SK-N-SH (cell line): ENCODE measurements at regions not wholly inside any gene's neighbourhood (a gene's known extent, or its start where the extent isn't known, plus 50 kb on each side); places are given as distances from the start of the nearest gene placed in this dataset.

Source experiments
- CTCF ChIA-PET: fragments of 300-600, 350-600 bp; formaldehyde crosslinking; extraction: SDS; loops from one replicate; lab custom pipeline; 2021; lab: Yijun Ruan, JAX
- POLR2A ChIA-PET: fragments of 350-600 bp; sonication (Branson Sonifier 250); formaldehyde crosslinking; extraction: SDS; loops from one replicate; lab custom pipeline; 2020; ENCODE audit warnings: antibody characterized with exemption, inconsistent platforms; lab: Yijun Ruan, JAX
- DNase-seq: peaks from one replicate; pipeline ENCODE4 v3.0.0; 2012
- H2AFZ ChIP-seq: fragments of 200-600 bp; sonication (generic); 2 replicates; pipeline ENCODE4 v1.8.1; 2016; ENCODE audit warnings: antibody characterized with exemption, mild to moderate bottlenecking, low read depth
- H3F3A ChIP-seq: fragments of 200-600 bp; sonication (generic); replicated peaks from 2 replicates; pipeline ENCODE3; 2016; ENCODE audit warnings: antibody characterized with exemption, mild to moderate bottlenecking; ENCODE audit not compliant: insufficient read depth
- H3K27ac ChIP-seq, 2 experiments: fragments of 200-500 bp in 1 of 2; fragments of 200-600 bp in 1 of 2; sonication (Bioruptor generic) in 1 of 2; sonication (generic), shearing (Covaris generic) in 1 of 2; 2 replicates each; pipeline versions ENCODE4 v1.5.1 to v1.6.1; 2014 to 2016; ENCODE audit warnings: low read depth in 2 of 2, inconsistent platforms in 1 of 2, low read length in 1 of 2, mild to moderate bottlenecking in 1 of 2, mixed read lengths in 1 of 2
- H3K27me3 ChIP-seq: fragments of 200-600 bp; sonication (generic), shearing (Covaris generic); 2 replicates; pipeline ENCODE4 v1.6.1; 2016; ENCODE audit warnings: mixed run types; ENCODE audit not compliant: insufficient read depth
- H3K36me3 ChIP-seq, 2 experiments: fragments of 200-500 bp in 1 of 2; fragments of 200-600 bp in 1 of 2; sonication (Bioruptor generic) in 1 of 2; sonication (generic) in 1 of 2; replicated peaks in 1 of 2; 2 replicates each; pipeline versions ENCODE3 to v1.5.1; 2014 to 2016; ENCODE audit warnings: low read length in 1 of 2, mild to moderate bottlenecking in 1 of 2; ENCODE audit not compliant: insufficient read depth in 2 of 2, control insufficient read depth in 1 of 2
- H3K4me1 ChIP-seq, 2 experiments: fragments of 200-500 bp in 1 of 2; fragments of 200-600 bp in 1 of 2; sonication (Bioruptor generic) in 1 of 2; sonication (generic), shearing (Covaris generic) in 1 of 2; 2 replicates each; pipeline versions ENCODE4 v1.5.1 to v1.6.1; 2014 to 2016; ENCODE audit warnings: low read depth in 1 of 2, low read length in 1 of 2, mixed run types in 1 of 2; ENCODE audit not compliant: insufficient read depth in 2 of 2, control insufficient read depth in 1 of 2
- H3K4me2 ChIP-seq: fragments of 200-600 bp; sonication (generic), shearing (Covaris generic); 2 replicates; pipeline ENCODE4 v1.6.1; 2017; ENCODE audit warnings: mixed run types
- H3K4me3 ChIP-seq, 2 experiments: fragments of 200-500 bp in 1 of 2; fragments of 200-600 bp in 1 of 2; sonication (Bioruptor generic) in 1 of 2; sonication (generic), shearing (Covaris generic) in 1 of 2; 2 replicates each; pipeline versions ENCODE4 v1.5.1 to v1.8.1; 2014 to 2016; ENCODE audit warnings: low read depth in 2 of 2, inconsistent platforms in 1 of 2, low read length in 1 of 2, mild to moderate bottlenecking in 1 of 2, mixed read lengths in 1 of 2, moderate library complexity in 1 of 2
- H3K79me2 ChIP-seq: fragments of 200-600 bp; sonication (generic); 2 replicates; pipeline ENCODE4 v1.8.1; 2017; ENCODE audit warnings: mild to moderate bottlenecking; ENCODE audit not compliant: insufficient read depth
- H3K9ac ChIP-seq: fragments of 200-600 bp; sonication (generic); 2 replicates; pipeline ENCODE4 v1.6.1; 2017; ENCODE audit warnings: mixed run types
- H3K9me2 ChIP-seq: fragments of 200-600 bp; sonication (generic); 2 replicates; pipeline ENCODE4 v1.6.1; 2017; ENCODE audit warnings: mixed run types
- H3K9me3 ChIP-seq: fragments of 200-600 bp; sonication (generic); 2 replicates; pipeline ENCODE4 v1.6.1; 2017; ENCODE audit warnings: mixed run types, mild to moderate bottlenecking, moderate library complexity
- H4K20me1 ChIP-seq: fragments of 200-600 bp; sonication (generic); 2 replicates; pipeline ENCODE4 v1.6.1; 2017; ENCODE audit warnings: mild to moderate bottlenecking, mixed run types; ENCODE audit not compliant: insufficient read depth
- EP300 ChIP-seq, 2 experiments: IDR thresholded peaks; 2 replicates each; pipeline versions ENCODE4 v1.4.0 to v1.6.1; 2012; ENCODE audit warnings: borderline replicate concordance in 1 of 2, low read depth in 1 of 2, low read length in 1 of 2
- FOSL2 ChIP-seq: IDR thresholded peaks from 2 replicates; pipeline ENCODE4 v1.4.0; 2012; ENCODE audit warnings: low read depth, mild to moderate bottlenecking, moderate library complexity, borderline replicate concordance
- JUND ChIP-seq: IDR thresholded peaks from 2 replicates; pipeline ENCODE4 v1.4.0; 2012
- MXI1 ChIP-seq: IDR thresholded peaks from 2 replicates; pipeline ENCODE4 v1.6.1; 2012; ENCODE audit warnings: mild to moderate bottlenecking, low read depth, low read length, improper control_type of control experiment
- NRF1 ChIP-seq: IDR thresholded peaks from 2 replicates; pipeline ENCODE4 v1.6.1; 2012; ENCODE audit warnings: low read depth, mild to moderate bottlenecking, low read length
- POLR2AphosphoS5 ChIP-seq: IDR thresholded peaks from 2 replicates; pipeline ENCODE4 v1.6.1; 2012; ENCODE audit warnings: low read depth, low read length
- RCOR1 ChIP-seq: fragments of 150-350 bp; IDR thresholded peaks from 2 replicates; pipeline ENCODE4 v1.6.1; 2017; ENCODE audit warnings: antibody characterized with exemption, low read length
- RFX5 ChIP-seq: IDR thresholded peaks from 2 replicates; pipeline ENCODE4 v1.6.1; 2012; ENCODE audit warnings: mild to moderate bottlenecking, improper control_type of control experiment, low read length
- SIN3A ChIP-seq: IDR thresholded peaks from 2 replicates; pipeline ENCODE4 v1.6.1; 2012; ENCODE audit warnings: low read depth, mild to moderate bottlenecking, low read length, moderate library complexity, borderline replicate concordance
- TCF12 ChIP-seq: IDR thresholded peaks from 2 replicates; pipeline ENCODE4 v1.4.0; 2012
- TEAD4 ChIP-seq: IDR thresholded peaks from 2 replicates; pipeline ENCODE4 v1.4.0; 2012; ENCODE audit warnings: mild to moderate bottlenecking, borderline replicate concordance; ENCODE audit not compliant: insufficient read depth
- WGBS: methylation state at CpG from one replicate; pipeline ENCODE4 v1.1.6; 2017; ENCODE audit warnings: low lambda C conversion rate; 5-methylcytosine and 5-hydroxymethylcytosine counted together
- TF ChIP-seq, protein P1 (sequence below): fragments of 150-350 bp; IDR thresholded peaks from 2 replicates; pipeline ENCODE4 v1.6.1; 2017; ENCODE audit warnings: antibody characterized with exemption, low read length, low read depth, borderline replicate concordance
- TF ChIP-seq, protein P2 (sequence below): IDR thresholded peaks from 2 replicates; pipeline ENCODE4 v1.6.1; 2012; ENCODE audit warnings: mild to moderate bottlenecking, low read depth, low read length, moderate library complexity
- TF ChIP-seq, protein P3 (sequence below): IDR thresholded peaks from 2 replicates; pipeline ENCODE4 v1.4.0; 2012; ENCODE audit warnings: low read depth, borderline replicate concordance
- TF ChIP-seq, protein P4 (sequence below): IDR thresholded peaks from 2 replicates; pipeline ENCODE4 v1.4.0; 2012; ENCODE audit warnings: low read depth, borderline replicate concordance
- TF ChIP-seq, protein P5 (sequence below): fragments of 150-350 bp; IDR thresholded peaks from 2 replicates; pipeline ENCODE4 v1.6.1; 2016; ENCODE audit warnings: mild to moderate bottlenecking, low read depth, low read length
- TF ChIP-seq, protein P6 (sequence below): IDR thresholded peaks from 2 replicates; pipeline ENCODE4; 2012

DNA sequence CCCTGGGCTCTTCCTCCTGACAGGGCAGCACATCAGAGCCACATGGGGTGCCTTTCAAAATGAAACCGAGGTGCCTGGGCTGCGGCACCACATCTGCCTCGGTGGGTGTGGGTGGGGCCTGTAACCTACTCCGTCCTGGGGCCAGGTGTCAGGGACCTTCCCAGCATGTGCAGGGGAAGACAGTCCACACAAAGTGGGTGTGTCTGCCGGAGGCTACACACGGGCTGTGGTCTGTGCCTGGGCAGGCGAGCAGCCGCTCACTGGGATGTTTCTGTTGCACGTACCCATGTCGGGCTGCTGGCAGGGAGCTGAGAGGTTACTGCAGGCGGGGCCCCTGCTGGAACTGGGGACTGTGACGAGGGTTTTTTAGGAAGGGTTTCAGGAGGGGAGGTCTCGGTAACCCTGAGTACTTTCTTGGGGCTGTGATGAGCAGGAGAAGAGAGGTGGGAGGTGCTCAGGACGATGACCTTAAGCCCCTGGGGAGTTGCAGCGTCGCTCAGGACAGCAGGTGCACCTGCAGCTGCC lies 351.2 kb downstream of the SEC14L1 start:
- H3K4me3 ChIP-seq = no peak overlapping the region
- no peak overlapping the region for H3K27ac ChIP-seq
- H2AFZ ChIP-seq = no peak overlapping the region
- no peak overlapping the region for H3K4me2 ChIP-seq
- no peak for TF ChIP-seq TEAD4
- TF ChIP-seq MXI1 = no peak
- TF ChIP-seq FOSL2 = no peak
- TF ChIP-seq, protein P1, sequence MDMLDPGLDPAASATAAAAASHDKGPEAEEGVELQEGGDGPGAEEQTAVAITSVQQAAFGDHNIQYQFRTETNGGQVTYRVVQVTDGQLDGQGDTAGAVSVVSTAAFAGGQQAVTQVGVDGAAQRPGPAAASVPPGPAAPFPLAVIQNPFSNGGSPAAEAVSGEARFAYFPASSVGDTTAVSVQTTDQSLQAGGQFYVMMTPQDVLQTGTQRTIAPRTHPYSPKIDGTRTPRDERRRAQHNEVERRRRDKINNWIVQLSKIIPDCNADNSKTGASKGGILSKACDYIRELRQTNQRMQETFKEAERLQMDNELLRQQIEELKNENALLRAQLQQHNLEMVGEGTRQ = no peak
- no peak for TF ChIP-seq SIN3A
- no peak for TF ChIP-seq RFX5
- TF ChIP-seq, protein P2, sequence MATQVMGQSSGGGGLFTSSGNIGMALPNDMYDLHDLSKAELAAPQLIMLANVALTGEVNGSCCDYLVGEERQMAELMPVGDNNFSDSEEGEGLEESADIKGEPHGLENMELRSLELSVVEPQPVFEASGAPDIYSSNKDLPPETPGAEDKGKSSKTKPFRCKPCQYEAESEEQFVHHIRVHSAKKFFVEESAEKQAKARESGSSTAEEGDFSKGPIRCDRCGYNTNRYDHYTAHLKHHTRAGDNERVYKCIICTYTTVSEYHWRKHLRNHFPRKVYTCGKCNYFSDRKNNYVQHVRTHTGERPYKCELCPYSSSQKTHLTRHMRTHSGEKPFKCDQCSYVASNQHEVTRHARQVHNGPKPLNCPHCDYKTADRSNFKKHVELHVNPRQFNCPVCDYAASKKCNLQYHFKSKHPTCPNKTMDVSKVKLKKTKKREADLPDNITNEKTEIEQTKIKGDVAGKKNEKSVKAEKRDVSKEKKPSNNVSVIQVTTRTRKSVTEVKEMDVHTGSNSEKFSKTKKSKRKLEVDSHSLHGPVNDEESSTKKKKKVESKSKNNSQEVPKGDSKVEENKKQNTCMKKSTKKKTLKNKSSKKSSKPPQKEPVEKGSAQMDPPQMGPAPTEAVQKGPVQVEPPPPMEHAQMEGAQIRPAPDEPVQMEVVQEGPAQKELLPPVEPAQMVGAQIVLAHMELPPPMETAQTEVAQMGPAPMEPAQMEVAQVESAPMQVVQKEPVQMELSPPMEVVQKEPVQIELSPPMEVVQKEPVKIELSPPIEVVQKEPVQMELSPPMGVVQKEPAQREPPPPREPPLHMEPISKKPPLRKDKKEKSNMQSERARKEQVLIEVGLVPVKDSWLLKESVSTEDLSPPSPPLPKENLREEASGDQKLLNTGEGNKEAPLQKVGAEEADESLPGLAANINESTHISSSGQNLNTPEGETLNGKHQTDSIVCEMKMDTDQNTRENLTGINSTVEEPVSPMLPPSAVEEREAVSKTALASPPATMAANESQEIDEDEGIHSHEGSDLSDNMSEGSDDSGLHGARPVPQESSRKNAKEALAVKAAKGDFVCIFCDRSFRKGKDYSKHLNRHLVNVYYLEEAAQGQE = no peak
- TF ChIP-seq RCOR1 = no peak
- no peak for TF ChIP-seq POLR2AphosphoS5
- no peak for TF ChIP-seq NRF1
- no peak for TF ChIP-seq EP300 (IDR thresholded peaks at IDR 0.05; ENCODE audit: borderline replicate concordance in 1 of 2, low read depth in 1 of 2, low read length in 1 of 2)
- TF ChIP-seq, protein P3, sequence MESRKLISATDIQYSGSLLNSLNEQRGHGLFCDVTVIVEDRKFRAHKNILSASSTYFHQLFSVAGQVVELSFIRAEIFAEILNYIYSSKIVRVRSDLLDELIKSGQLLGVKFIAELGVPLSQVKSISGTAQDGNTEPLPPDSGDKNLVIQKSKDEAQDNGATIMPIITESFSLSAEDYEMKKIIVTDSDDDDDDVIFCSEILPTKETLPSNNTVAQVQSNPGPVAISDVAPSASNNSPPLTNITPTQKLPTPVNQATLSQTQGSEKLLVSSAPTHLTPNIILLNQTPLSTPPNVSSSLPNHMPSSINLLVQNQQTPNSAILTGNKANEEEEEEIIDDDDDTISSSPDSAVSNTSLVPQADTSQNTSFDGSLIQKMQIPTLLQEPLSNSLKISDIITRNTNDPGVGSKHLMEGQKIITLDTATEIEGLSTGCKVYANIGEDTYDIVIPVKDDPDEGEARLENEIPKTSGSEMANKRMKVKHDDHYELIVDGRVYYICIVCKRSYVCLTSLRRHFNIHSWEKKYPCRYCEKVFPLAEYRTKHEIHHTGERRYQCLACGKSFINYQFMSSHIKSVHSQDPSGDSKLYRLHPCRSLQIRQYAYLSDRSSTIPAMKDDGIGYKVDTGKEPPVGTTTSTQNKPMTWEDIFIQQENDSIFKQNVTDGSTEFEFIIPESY = no peak
- TF ChIP-seq, protein P4, sequence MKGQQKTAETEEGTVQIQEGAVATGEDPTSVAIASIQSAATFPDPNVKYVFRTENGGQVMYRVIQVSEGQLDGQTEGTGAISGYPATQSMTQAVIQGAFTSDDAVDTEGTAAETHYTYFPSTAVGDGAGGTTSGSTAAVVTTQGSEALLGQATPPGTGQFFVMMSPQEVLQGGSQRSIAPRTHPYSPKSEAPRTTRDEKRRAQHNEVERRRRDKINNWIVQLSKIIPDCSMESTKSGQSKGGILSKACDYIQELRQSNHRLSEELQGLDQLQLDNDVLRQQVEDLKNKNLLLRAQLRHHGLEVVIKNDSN = no peak
- no peak for TF ChIP-seq JUND
- TF ChIP-seq, protein P5, sequence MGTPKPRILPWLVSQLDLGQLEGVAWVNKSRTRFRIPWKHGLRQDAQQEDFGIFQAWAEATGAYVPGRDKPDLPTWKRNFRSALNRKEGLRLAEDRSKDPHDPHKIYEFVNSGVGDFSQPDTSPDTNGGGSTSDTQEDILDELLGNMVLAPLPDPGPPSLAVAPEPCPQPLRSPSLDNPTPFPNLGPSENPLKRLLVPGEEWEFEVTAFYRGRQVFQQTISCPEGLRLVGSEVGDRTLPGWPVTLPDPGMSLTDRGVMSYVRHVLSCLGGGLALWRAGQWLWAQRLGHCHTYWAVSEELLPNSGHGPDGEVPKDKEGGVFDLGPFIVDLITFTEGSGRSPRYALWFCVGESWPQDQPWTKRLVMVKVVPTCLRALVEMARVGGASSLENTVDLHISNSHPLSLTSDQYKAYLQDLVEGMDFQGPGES = no peak
- TF ChIP-seq, protein P6, sequence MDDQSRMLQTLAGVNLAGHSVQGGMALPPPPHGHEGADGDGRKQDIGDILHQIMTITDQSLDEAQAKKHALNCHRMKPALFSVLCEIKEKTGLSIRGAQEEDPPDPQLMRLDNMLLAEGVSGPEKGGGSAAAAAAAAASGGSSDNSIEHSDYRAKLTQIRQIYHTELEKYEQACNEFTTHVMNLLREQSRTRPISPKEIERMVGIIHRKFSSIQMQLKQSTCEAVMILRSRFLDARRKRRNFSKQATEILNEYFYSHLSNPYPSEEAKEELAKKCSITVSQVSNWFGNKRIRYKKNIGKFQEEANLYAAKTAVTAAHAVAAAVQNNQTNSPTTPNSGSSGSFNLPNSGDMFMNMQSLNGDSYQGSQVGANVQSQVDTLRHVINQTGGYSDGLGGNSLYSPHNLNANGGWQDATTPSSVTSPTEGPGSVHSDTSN = no peak
- TF ChIP-seq TCF12 = no peak
- H3K79me2 ChIP-seq = 0 out of 2 replicates have a peak, but pooled peaks cover 1% of the 10 kb centered on the region
- no peak for DNase-seq
- H3K27me3 ChIP-seq = no peaks in the 10 kb centered on the region
- H3K4me1 ChIP-seq = peaks cover 0 to 4% of the 10 kb centered on the region in 2 experiments; a peak in 2 of 4 replicates
- H3K9me3 ChIP-seq = no peaks in the 10 kb centered on the region
- ChIA-PET CTCF (interaction anchor here (1.4 to 21.9 kb wide), 5 partner anchors 14 to 161 kb away, joined by 3 to 566 read pairs (median 31); no protein-coding TSS in a partner anchor), POLR2A (no interaction called here)
- WGBS = 93% methylated on average over 14 of the region's 16 CpGs
- peaks cover 19% of the 10 kb centered on the region for H3F3A ChIP-seq
- no peak overlapping the region for H3K9ac ChIP-seq
- no peaks in the 10 kb centered on the region for H3K9me2 ChIP-seq
- H3K36me3 ChIP-seq = peaks cover 61 to 72% of the 10 kb centered on the region in 2 experiments
- peaks cover 13% of the 10 kb centered on the region; the same call in 1 of the 2 replicates for H4K20me1 ChIP-seq
